GM19328 (cell line): ENCODE measurements at regions not wholly inside any gene's neighbourhood (a gene's known extent, or its start where the extent isn't known, plus 50 kb on each side); places are given as distances from the start of the nearest gene placed in this dataset.
"Not testable (repeated sequence)": the region's sequence is repeated elsewhere in the genome, so short reads cannot be mapped to it uniquely, and the experiment has no call there.

Experiments
- ATAC-seq: cut with Tn5 transposase; IDR thresholded peaks from one replicate; pipeline ENCODE4 v1.9.1; 2021; ENCODE audit warnings: mild to moderate bottlenecking, moderate library complexity; ENCODE audit not compliant: unreplicated experiment

DNA sequence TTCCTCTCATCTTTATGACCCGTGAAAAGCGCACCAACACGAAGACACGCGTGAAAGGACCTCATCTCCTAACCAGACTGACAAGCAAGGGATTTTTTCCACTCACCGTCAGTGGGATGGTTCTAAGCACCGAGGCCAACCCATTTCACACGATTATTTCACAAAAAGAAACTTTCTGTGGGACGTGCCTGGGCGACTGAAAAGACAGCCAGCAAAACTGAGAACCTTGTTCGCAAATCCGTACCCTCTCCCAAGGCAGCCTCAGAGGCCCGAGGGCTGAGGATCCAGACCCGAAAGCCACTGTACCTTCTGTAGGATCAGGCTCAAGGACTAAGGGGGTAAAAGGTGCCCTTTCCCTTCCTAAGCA, 84.9 kb upstream of the METTL9 start:
- not testable (repeated sequence) for ATAC-seq

DNA sequence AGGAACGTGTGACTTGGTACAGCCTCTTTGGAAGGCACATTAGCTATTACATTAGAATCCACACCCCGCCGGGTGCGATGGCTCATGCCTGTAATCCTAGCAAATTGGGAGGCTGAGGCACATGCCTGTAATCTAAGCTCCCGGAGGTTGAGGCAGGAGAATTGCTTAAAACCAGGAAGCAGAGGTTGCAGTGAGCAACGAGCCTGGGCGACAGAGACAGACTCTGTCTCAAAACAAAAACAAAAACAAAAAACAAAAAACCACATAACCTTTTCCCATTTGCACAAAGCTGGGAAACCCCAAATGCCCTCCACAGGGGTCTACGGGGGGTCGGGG, 82.7 kb upstream of the METTL9 start:
- not testable (repeated sequence) for ATAC-seq

DNA sequence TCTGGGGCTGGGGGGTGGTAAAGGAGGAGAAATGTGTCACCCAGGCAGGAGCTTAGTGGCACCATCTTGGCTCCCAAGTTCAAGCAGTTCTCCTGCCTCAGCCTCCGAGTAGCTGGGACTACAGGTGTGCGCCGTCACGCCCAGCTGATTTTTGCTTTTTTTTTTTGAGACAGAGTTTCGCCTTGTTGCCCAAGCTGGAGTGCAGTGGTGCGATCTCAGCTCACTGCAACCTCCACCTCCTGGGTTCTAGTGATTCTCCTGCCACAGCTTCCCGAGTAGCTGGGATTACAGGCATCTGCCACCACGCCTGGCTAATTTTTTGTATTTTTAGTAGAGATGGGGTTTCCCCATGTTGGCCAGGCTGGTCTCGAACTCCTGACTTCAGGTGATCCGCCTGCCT, 82.1 kb upstream of the METTL9 start:
- ATAC-seq, result peak; percentile 15

DNA sequence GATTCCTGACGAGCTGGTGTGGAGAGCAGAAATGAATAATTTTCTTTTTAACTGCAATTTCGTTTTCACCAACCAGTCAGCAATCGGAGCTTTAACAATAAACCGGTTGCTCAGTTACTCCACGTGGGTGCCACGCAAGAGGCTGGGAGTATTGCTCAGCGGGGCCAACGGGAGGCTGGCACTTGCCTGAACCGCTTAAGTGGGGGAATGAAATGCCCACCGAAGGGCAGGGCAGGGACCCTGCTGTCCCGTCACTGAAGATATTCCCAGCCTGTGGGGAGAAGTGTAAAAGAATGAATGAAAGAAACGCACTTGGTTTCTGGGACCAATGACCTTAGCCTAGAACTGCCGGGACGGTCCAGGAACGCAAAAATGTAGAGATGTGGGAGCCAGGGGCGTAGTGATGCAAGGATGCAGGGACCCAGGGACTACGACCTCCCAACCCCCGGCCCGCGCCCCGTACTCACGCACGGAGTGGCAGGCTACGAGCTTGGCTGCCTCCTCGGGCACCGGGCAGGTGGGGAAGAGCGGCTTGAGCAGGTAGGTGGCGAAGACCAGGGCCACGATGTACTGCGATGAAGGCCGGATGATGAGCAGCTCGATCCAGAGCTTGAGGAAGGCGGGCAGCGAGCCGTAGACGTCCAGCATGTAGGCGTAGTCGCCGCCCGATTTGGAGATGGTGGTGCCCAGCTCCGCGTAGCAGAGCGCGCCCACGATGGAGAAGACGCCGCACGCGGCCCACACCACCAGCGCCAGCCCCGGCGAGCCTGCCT, 79.8 kb upstream of the METTL9 start:
- not testable (repeated sequence) for ATAC-seq

DNA sequence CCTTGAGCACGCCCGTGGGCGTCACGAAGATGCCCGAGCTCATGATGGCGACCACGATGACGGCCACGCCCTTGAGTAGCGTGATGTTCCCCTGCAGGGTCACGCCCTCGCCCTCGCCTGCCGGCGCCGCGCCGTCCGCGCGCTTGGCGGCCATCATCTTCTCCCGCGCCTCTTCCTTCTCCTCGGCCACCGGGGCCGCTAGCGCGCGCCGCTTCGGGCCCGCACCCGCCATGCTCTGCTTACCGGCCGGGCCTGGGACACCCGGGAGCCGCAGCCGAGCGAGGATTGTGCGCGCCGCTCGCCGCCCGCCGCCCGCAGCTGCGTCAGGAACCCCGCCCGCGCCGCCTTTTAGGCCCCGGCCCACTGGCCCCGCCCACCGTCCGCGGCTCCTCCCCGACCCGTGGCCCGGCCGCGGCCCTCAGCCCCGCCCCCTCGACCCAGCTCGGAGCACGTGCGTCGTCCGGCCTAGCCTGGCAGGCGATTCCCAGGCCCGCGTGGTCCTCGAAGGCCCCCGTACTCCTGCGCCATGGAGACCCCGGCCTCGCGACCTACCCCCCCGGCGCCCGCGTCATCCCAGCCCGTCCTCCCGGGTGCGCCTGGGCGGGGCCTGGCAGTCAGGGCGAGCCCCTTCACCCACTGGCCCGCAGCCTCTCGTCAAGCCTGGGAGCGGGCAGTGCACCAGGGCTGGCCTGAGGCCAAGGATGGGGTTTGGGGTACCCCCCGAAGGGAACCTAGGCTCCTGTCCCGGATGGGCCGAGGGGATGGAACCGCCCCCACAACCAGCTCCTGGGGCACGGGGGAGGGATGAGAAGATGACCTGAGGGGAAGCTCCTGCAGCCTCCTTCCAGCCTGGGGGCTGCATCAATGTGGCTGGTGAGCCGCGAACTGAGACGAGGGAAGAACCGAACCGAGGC, 79.0 kb upstream of the METTL9 start:
- peak; percentile 64 for ATAC-seq

DNA sequence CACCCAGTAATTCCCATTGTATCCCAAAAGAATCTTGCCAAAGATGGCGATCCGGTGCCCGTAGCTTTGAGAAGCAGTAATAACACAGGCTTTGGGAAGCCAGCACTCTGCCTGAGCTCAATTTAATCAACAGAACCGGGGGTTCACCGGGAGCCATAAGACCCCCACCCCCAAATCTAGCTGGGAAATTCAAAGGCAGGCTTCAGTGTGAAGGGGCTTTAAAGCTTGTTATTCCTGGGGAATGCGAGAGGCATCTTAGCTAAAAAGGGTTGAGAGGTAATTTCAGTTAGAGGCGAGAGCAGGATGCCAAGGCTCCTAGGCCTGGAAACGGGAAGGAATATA, 78.4 kb upstream of the METTL9 start:
- ATAC-seq, result not testable (repeated sequence)

DNA sequence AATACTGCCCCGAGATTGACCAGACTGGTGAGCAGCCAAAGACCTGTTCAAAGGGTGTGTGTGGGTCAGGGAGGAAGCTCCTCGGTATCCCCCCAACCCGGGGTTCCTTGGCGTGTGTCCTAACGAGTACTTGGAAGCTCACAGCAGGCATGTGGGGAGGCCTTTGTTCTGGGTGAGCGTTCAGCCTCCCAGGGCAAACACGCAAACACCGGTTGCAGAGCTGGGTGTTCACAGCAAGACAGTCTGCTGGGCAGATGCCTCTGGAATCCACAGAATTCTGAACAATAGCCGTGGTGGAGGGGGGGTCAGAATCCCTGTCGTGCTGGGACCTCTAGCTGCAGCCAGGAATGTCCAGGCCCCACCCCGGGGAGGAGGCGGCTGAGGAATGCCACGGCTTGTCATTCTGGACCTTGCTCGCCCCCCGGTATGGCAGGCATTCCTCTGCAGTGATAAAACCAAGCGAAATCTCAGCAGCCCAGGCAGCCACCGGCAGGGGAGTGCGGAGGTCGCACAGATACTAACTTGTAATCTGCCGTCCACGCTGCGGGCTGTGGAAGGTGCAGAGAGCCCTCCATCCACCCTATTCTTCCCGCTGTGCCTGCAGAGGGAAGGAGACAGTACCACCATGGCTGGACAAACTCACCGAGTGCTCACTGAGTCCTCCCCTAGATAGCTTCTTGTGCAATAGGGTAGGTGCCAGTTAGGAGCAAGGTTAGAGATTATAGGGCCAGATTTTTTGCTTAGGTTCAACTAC, 77.8 kb upstream of the METTL9 start:
- not testable (repeated sequence) for ATAC-seq

DNA sequence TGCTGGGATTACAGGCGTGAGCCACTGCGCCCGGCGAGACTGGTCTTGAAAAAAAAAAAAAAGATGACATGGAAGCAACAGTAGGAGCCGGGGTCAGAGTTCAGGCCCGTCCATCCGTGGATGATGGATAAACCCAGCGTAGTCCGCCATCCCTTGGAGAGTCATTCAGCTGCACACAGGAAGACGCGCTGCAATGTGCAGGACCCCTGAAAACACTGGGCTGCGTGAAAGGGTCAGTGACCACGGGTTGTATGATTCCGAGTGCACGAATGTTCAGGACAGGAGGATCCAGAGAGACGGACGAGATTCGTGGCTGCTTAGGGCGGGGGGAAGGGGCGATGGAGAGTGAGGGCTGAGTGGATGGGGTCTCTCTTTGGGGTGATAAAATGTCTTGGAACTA, 76.5 kb upstream of the METTL9 start:
- ATAC-seq, result not testable (repeated sequence)

DNA sequence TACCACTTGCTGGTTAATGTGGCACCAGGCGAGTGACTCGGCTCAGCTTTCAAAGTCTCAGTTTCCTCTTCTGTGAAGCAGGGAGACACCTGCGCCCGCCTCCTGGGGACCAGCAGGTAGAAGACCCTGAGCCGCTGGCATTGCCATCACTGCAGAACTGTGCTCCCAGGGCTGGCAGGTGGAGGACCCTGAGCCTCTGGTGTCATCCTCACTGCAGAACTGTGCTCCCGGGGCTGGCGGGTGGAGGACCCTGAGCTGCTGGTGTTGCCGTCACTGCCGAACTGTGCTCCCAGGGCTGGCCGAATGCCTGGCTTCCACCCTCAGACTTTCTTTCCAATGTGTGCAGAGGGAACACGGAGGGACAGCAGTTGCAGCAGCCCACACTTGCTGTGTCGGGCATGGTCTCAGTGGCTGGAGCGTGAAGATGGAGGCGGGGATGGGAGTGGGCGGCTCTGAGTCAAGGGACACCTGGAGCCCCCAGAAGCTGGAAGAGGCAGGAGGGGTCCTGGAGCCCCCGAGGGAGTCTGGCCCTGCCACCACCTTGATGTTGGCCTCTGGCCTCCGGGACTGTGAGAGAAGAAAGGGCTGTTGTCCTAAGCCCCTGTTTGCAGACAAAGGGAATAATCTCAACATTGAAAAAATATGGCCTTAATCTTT, 75.8 kb upstream of the METTL9 start:
- no peak for ATAC-seq

DNA sequence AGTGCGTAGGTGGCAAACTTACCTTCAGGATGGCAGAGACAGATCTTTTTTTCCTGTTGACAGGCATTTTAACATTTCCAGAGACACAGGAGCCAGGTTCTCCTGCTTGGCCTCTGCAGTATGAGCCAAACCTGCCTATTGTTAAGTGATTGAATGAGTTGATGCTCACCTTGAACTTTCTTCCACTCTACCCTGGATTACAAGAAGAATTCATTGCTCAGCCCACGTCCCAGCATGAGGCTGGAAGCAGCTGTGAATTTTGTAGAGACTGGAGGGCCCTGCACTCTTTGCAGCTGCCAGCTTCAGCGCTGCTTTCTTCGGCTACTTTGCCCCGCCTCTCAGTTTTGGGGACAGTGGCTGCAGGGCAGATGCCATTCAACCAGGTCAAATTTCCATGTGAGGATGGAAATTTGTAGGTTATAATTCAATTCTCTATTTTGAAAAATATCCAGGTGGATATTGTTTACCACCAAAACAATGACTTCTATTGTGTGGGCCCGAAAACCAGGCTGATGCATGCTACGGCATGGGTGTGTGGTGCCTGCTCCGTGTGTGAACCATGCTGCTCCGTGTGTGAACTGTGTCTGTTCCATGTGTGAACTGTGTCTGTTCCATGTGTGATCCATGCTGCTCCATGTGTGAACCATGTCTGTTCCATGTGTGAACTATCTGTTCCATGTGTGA, 75.2 kb upstream of the METTL9 start:
- no peak for ATAC-seq

DNA sequence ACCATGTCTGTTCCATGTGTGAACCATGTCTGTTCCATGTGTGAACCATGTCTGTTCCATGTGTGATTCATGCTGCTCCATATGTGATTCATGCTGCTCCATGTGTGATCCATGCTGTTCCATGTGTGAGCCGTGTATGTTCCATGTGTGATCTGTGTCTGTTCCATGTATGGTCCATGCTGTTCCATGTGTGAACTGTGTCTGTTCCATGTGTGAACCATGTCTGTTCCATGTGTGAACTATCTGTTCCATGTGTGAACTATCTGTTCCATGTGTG, 74.7 kb upstream of the METTL9 start:
- not testable (repeated sequence) for ATAC-seq

DNA sequence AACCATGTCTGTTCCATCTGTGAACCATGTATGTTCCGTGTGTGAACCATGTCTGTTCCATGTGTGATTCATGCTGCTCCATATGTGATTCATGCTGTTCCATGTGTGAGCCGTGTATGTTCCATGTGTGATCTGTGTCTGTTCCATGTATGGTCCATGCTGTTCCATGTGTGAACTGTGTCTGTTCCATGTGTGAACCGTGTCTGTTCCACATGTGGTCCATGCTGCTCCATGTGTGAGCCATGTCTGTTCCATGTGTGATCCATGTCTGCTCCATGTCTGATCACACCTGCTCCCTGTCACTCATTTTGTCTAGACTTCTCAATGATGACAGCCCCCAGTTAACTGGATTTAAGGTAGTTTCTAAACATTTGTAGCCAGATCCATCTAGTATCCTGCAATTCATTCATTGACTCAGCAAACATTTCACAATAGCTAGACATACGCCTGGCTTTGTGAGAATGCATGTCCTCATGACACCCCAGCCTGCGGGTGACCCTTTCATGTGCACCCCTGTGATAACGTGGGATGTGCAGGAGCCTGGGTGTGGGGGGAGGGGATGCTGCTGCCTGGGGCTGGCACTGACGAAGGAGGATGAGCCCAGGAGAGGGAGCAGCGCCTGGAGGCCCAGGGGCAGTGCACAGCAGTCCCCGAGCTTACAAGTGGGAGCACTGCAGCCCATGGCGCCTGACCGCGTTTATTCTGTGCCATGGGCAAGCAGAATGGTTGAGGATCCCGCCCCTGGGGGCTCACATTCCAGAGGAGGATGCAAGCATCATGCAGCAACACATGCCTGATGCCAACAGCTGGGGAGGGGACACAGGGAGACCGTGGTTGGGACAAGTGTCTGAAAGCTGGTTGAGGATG, 74.1 kb upstream of the METTL9 start:
- ATAC-seq, result not testable (repeated sequence)

DNA sequence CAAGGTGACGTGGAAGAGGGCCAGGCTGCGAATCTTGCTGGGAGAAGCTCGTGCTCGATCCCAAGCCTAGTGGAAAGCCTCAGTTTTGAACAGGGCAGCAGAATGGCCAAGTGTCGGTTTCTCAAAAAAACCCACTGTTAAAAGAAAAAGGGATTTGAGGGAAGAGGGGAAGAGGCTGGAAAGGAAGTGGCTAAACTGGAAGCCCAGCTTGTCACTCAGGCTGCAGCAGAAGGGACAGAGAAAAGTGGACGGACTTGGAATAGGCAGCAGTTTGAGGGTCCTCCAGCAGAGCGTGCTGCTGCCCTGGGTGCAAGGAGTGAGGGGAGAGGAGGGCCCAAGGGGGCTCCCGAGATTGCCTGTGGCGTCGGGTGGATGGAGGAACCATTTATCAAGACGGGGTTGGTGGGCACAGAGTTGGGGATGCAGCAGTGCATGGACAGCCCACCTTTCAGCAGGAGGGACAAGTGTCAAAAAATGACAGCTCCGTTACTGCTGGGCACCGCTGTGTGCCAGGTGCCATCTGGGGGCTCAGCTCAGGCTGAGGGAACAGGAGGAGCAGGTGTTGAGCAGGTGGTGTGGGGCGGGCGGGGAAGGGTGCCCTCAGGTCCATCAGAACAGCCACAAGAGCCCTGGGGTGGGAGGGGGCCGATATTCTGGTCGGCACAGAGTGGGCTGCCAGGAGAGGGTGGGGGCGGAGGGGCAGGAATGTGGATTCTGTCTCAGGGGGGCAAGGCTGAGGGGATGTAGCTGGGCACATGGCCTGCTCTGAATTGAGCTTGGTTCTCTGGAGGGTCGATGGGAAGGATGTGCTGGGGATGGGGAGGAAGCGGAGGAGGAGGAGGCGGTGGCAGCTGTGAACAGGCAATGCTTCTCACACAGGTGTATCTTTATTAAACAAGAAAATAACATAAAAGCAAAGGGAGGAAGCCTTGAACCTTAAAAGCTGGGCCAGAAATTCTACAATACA, 73.1 kb upstream of the METTL9 start:
- not testable (repeated sequence) for ATAC-seq

DNA sequence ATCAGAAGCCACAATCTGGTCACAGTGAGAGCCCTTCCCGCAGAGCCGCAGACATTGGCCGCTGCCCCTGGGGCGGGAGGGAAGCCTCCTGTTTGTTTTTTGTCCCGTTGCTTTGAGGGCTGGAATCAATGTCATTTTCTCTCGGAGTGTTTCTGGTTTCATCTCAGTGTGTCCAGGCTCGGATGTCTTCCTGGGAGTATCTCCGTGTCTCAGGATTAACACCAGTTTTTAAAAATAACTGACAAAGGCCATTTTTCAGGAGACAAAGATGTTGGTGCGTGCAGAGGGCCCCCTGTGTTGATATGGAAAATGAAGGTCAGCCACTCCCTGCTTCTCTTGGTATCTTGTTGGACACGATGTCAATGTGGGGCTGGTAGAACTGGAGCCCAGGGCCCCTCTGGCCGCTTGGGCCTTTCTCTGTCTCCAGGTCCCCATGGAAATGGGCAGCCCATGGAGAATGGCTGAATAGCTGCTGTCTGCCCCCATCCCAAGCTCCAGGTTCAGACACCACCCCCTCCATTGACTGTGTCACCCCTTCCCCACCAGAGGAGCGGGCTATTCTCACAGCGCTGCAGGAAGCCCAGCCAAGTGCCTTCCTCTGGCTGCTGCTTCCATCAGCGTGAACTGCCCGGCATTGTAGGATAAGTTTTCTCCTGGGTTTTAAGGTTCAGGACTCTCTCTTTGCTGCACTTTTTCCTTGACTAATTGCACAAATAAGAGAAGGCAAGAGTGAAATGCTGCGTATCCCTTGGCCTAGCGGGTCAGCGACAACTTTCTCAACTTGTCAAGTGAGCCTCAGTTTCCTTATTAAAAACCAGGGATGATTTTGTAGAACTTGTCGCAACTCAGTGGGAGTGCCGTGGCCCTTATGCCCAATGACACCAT, 72.2 kb upstream of the METTL9 start:
- no peak for ATAC-seq

DNA sequence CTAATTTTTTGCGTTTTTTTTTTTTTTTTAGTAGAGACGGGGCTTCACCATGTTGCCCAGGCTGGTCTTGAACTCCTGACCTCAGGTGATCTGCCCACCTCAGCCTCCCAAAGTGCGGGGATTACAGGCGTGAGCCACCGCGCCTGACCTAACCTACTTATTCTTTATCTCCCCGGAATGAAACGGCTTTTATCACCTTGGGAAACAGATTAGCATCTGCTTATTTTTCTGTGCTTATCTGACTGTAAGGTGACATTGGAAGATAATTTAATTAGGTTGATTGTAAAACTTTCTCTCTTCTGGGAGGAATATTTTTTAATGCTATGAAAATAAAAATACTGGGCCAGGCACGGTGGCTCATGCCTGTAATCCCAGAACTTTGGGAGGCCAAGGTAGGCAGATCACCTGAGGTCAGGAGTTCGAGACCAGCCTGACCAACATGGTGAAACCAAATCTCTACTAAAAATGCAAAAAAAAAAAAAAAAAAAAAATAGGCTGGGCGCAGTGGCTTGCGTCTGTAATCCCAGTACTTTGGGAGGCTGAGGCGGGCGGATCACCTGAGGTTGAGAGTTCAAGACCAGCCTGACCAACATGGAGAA, 70.2 kb upstream of the METTL9 start:
- not testable (repeated sequence) for ATAC-seq

DNA sequence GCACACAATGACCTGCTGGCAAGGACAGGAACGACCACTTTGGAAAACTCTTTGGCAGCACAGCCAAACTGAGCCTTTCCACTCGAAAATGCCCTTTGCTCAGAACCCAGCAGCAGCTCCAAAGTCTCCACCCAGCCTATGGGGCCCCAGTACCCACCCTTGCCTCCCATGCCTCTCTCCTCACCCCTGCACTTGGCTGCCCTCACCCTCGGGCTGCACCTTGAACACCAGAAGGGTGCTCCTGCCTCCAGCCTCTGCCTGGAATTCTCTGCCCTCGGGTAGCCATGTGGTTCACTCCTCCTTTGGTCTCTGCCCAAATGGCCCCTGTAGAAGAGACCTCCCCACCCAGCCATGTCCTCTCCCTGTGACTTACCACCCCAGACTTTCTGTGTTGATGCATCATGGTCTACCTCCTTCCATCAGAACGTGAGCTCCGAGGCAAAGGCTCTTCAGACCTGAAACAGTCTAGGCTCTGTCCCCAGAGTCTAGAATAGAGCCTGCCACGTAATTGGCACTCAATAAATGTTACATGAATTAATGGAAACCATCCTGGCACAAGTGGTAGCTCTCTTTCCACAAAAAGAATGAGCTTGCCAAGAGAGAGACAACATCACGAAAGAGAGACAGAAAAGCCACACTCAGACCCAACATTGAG, 68.5 kb upstream of the METTL9 start:
- not testable (repeated sequence) for ATAC-seq

DNA sequence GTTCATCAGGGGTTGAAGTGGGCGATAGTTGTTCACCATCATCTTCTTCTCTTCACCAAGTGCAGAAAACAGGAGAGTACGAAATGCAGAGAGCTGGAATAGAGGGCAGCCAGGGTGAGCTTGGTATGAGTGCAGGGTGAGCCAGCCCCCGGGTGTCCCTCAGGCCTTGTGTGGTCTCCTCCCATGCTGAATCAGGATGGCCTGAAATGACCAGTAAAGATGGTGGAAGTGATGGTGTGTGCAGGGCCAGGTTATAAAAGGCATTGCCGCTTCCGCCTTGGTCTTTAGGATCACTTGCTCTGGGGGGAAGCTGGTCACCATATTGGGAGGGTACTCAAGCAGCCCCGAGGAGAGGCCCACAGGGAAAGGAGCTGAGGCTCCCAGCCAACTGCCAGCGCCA, 66.4 kb upstream of the METTL9 start:
- not testable (repeated sequence) for ATAC-seq
